KOPT-K1 (cell line): ENCODE measurements at regions not wholly inside any gene's neighbourhood (a gene's known extent, or its start where the extent isn't known, plus 50 kb on each side); places are given as distances from the start of the nearest gene placed in this dataset.
"Not testable (repeated sequence)": the region's sequence is repeated elsewhere in the genome, so short reads cannot be mapped to it uniquely, and the experiment has no call there.

Experiments
- H3K27ac ChIP-seq: fragments of 200-600 bp; sonication (generic); 2 replicates; pipeline ENCODE4 v1.5.1; 2016; ENCODE audit warnings: antibody characterized with exemption, mild to moderate bottlenecking, low read depth, low read length; ENCODE audit not compliant: poor library complexity, severe bottlenecking
- H3K36me3 ChIP-seq: fragments of 200-600 bp; sonication (generic); 2 replicates; pipeline ENCODE4 v1.5.1; 2017; ENCODE audit warnings: antibody characterized with exemption, mild to moderate bottlenecking, low read length, moderate library complexity; ENCODE audit not compliant: insufficient read depth
- H3K9me3 ChIP-seq: fragments of 200-600 bp; sonication (generic); 2 replicates; pipeline ENCODE4 v1.5.1; 2017; ENCODE audit warnings: antibody characterized with exemption, low read length, mild to moderate bottlenecking; ENCODE audit not compliant: insufficient read depth, poor library complexity, severe bottlenecking

DNA sequence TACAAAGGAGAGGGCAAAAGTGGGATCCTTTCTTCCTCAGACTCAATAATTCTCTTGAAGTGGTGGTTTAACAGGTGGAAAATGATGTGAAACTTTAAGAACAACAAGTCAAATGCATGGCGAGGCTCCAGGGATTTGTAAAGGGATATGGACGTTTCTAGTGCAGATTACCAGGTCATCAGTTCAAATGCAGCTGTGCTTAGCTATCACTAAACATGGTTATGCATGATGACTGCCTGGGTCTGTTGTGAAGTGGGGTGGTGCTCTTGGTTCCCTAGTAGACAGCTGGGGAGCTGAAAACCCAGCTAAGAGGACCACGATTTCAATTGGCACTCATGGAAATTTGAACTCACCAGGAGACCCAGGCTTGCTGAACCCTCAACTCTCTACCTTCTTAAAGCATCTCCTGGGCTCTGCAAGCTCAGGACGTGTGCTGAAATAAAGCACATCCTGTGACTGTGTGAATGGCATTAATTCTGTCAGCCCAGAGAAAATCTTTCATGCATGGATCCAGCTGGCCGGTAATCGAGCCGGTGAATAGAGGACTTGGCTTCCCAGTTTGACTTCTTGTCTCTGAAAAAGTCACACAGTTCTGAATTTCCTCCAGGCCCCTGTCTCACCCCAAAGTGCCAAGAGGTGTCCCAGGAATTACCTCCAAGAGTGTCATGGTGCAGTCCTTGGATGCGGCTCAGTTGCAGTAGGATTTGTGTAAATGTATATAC, 146.1 kb downstream of the MTX2 start:
- no peaks in the 10 kb centered on the region for H3K9me3 ChIP-seq
- H3K36me3 ChIP-seq: no peaks in the 10 kb centered on the region
- no peak overlapping the region for H3K27ac ChIP-seq

DNA sequence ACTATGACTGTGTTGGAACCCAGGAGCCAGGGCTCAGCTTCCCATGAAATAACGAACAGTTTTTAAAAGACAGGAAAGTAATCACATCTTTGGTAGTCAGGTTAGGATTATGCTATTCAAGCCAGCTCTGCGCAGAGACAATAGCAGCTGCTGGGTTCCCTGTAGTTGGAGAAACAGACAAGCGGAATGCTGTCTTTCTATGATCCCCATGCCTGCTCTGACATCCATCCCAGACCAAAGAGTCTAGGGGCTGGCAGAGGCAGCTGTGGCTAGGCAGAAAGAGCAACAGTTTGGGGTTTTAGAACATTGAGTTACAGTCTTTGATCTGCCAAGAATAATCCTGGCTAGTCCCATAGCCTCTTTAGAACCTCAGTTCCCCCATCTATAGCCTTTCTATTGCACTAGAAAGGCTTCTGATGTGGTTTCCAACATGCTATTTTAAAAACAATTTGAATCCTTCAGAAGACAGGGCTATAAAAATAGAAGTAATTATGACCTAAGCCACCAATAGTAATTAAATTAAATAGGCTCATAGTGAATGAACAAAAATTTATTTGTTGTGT, 146.8 kb downstream of the MTX2 start:
- Histone ChIP-seq H3K36me3 (no peaks in the 10 kb centered on the region), H3K9me3 (no peaks in the 10 kb centered on the region), H3K27ac (no peak overlapping the region)

DNA sequence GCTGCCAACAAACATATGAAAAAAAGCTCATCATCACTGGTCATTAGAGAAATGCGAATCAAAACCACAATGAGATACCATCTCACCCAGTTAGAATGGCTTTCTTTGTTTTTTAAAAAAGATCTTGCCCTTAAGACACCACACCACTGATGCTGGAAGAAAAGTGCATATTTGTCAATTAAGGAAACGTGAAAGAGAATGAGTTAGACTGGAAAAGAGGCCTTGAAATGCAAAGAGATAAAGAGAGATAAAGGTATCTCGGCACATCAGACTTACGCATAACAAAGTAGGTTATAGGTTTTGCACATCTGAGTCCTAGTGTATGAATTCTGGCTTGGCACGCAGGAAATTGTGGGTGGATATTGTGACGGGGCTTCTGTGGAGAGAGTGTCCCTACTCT, 149.5 kb downstream of the MTX2 start:
- H3K9me3 ChIP-seq: no peaks in the 10 kb centered on the region
- no peak overlapping the region for H3K27ac ChIP-seq
- H3K36me3 ChIP-seq: no peaks in the 10 kb centered on the region

- Histone ChIP-seq H3K27ac (no peak overlapping the region), H3K9me3 (no peaks in the 10 kb centered on the region), H3K36me3 (no peaks in the 10 kb centered on the region)
These were observed 150.4 kb downstream of the MTX2 start for GRCh38 chr2:176419591-176420071.

GRCh38 chr2:176421297-176422050, 152.2 kb downstream of the MTX2 start:
- H3K27ac ChIP-seq: no peak overlapping the region
- H3K36me3 ChIP-seq: no peaks in the 10 kb centered on the region
- no peaks in the 10 kb centered on the region for H3K9me3 ChIP-seq

GRCh38 chr2:176423819-176424218, 154.6 kb downstream of the MTX2 start:
- no peak overlapping the region for H3K27ac ChIP-seq
- H3K36me3 ChIP-seq: no peaks in the 10 kb centered on the region
- no peaks in the 10 kb centered on the region for H3K9me3 ChIP-seq

GRCh38 chr2:176424746-176425145, 155.5 kb downstream of the MTX2 start:
- Histone ChIP-seq H3K9me3 (no peaks in the 10 kb centered on the region), H3K27ac (no peak overlapping the region), H3K36me3 (no peaks in the 10 kb centered on the region)

DNA sequence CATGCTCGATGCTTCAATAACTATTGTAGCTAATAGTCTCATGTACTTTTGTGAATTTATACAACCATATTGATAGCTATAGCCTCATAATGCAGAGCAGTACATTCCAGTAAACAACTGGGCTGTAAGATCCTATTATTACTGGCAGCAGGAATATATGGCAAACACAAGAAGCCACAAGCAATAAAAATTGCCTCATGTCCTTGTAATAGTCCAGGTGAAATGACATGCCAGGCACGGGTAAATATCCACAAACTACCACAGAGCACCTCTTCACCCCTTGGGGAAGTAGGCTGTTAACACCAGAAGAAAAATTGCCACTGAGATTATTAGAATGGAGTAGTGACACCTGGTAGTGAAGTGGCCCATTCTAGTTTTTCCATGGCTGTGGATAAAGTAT, 158.3 kb downstream of the MTX2 start:
- Histone ChIP-seq H3K27ac (no peak overlapping the region), H3K9me3 (no peaks in the 10 kb centered on the region), H3K36me3 (no peaks in the 10 kb centered on the region)

DNA sequence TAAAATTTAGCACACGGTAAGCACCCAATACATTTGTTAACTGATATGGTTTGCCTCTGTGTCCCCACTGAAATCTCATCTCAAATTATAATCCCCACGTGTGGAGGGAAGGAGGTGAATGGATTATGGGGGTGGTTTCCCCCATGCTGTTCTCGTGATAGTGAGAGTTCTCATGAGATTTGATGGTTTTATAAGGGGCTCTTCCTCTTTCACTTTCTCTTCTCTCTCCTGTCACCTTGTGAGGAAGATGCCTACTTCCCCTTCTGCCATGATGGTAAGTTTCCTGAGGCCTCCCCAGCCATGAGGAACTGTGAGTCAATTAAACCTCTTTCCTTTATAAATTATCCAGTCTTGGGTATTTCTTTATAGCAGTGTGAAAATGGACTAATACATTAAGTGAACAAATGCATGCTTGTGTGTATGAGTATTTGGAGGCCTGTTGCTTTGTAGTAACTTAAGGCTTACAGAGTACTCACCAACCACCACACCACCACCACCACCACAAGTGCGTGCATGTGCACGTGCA, 159.8 kb downstream of the MTX2 start:
- H3K36me3 ChIP-seq, H3K9me3 ChIP-seq, H3K27ac ChIP-seq: not testable (repeated sequence)

DNA sequence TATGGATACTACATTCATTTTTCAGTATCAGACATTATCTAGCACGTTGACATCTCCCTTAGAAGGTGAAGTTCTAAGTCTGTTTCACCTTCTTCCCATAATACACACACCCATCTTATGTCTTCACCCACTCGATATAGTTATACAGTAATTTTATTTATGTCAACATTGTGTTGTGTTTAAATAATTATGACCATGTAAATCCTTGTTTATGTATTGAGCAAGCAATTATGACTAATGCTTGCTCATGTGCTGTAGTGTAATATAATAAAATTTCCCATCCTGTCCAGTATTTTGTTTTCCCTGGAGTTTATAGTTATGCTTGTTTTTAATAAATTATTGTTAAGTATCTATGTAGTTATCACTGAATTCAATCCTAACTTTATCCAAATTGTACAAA, 163.2 kb downstream of the MTX2 start:
- no peaks in the 10 kb centered on the region for H3K36me3 ChIP-seq
- H3K27ac ChIP-seq: no peak overlapping the region
- H3K9me3 ChIP-seq: no peaks in the 10 kb centered on the region

GRCh38 chr2:176435729-176436128, 166.5 kb downstream of the MTX2 start:
- Histone ChIP-seq H3K9me3 (no peaks in the 10 kb centered on the region), H3K27ac (no peak overlapping the region), H3K36me3 (no peaks in the 10 kb centered on the region)

GRCh38 chr2:176443946-176444345, 174.7 kb downstream of the MTX2 start:
- Histone ChIP-seq H3K36me3 (no peaks in the 10 kb centered on the region), H3K9me3 (no peaks in the 10 kb centered on the region), H3K27ac (no peak overlapping the region)

DNA sequence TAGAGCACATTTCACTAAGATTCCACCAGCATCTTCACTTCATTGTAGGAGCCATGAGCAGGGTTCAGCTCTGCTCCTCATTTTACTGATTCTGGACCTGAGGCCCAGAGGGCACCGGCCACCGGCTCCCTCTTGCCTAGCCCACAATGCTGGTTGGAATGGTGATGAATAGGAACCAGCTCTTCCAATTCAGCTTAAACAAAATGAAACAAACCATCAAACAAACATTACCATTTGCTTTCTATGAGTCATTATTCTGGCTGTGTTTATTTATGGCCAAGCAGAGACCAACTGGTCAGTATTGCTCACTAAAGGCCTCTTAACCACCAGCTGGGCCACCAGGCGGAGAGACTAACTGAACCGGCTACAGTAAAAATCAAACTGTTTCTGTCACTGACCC, 176.7 kb downstream of the MTX2 start:
- Histone ChIP-seq H3K27ac (no peak overlapping the region), H3K36me3 (no peaks in the 10 kb centered on the region), H3K9me3 (no peaks in the 10 kb centered on the region)

- H3K27ac ChIP-seq: no peak overlapping the region
- no peaks in the 10 kb centered on the region for H3K36me3 ChIP-seq
- no peaks in the 10 kb centered on the region for H3K9me3 ChIP-seq
These were observed 177.6 kb downstream of the MTX2 start for GRCh38 chr2:176446718-176447414.

DNA sequence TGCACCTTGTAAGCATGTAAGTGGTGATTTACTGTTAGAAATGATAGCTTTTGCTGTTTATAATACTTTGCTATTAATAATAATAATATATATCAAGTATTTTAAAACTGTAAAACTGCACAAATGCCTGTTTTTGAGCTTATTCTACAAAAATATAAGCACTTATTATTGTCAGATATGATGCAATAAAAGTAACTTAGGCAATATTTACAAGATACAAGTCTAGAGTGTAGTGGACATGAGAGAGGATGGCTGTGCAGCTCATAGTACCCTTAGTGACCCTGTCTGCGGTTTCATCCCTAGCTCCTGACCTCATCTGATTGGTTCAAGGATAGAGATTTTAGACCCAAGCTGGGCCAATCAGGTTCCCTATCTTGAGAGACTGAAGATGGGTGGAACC, 178.4 kb downstream of the MTX2 start:
- no peaks in the 10 kb centered on the region for H3K36me3 ChIP-seq
- no peaks in the 10 kb centered on the region for H3K9me3 ChIP-seq
- no peak overlapping the region for H3K27ac ChIP-seq
